ENCODE measurements at regions not wholly inside any gene's neighbourhood (a gene's known extent, or its start where the extent isn't known, plus 50 kb on each side); places are given as distances from the start of the nearest gene placed in this dataset.

DNA sequence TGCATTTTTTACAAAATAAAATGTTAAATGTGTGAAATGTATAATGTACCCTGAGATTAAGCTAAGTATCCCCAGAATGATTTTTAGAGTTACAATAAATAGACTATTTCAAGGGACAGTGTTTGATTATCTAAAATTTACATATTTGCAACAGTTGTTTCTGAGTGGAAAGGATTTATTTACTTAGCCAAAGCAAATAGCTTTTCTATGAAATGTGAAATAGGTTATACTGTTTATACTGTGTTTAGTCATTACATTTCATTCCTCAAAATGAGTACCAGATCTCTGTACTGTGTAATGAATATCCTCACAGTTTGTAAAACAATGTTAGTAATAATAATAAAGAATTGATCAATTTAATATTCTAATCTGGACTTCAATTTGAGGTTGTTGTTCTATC is 1019.0 kb downstream of the NR2F1-AS1 start:
- CTCF ChIA-PET, result interaction anchor here (1.6 kb wide), 1 partner anchor 44 kb away, joined by 4 read pairs; no protein-coding TSS in a partner anchor

More for the DNA sequence above, 1019.0 kb downstream of the NR2F1-AS1 start:
- H3K4me2 ChIP-seq (ENCODE audit: control insufficient read depth, insufficient read depth), result no peak overlapping the region
- TF ChIP-seq KLF5 (IDR thresholded peaks at IDR 0.05; ENCODE audit: partially characterized antibody), result no peak
- no peak for TF ChIP-seq CBFB (IDR thresholded peaks at IDR 0.05; ENCODE audit: low read depth)
- TF ChIP-seq, protein P1, sequence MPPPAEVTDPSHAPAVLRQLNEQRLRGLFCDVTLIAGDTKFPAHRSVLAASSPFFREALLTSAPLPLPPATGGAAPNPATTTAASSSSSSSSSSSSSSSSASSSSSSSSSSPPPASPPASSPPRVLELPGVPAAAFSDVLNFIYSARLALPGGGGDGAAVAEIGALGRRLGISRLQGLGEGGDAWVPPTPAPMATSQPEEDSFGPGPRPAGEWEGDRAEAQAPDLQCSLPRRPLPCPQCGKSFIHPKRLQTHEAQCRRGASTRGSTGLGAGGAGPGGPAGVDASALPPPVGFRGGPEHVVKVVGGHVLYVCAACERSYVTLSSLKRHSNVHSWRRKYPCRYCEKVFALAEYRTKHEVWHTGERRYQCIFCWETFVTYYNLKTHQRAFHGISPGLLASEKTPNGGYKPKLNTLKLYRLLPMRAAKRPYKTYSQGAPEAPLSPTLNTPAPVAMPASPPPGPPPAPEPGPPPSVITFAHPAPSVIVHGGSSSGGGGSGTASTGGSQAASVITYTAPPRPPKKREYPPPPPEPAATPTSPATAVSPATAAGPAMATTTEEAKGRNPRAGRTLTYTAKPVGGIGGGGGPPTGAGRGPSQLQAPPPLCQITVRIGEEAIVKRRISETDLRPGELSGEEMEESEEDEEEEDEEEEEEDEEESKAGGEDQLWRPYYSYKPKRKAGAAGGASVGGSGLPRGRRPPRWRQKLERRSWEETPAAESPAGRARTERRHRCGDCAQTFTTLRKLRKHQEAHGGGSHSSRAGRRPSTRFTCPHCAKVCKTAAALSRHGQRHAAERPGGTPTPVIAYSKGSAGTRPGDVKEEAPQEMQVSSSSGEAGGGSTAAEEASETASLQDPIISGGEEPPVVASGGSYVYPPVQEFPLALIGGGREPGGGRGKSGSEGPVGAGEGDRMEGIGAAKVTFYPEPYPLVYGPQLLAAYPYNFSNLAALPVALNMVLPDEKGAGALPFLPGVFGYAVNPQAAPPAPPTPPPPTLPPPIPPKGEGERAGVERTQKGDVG (CRISPR knock-in tag; IDR thresholded peaks at IDR 0.05), result no peak
- no peak for TF ChIP-seq TBL1XR1 (IDR thresholded peaks at IDR 0.05; ENCODE audit: low read depth, low read length)
- no peak for TF ChIP-seq BHLHE40 (IDR thresholded peaks at IDR 0.05; ENCODE audit: borderline replicate concordance in 1 of 2, low read depth in 2 of 2, low read length in 1 of 2)
- no peak for TF ChIP-seq MTA3 (IDR thresholded peaks at IDR 0.05; ENCODE audit: borderline replicate concordance, low read length)
- no peak for TF ChIP-seq EP300 (IDR thresholded peaks at IDR 0.05; ENCODE audit: borderline replicate concordance in 1 of 2, control insufficient read depth in 1 of 2, low read depth in 2 of 2, low read length in 2 of 2)
- TF ChIP-seq ZBED1 (IDR thresholded peaks at IDR 0.05; ENCODE audit: borderline replicate concordance), result no peak
- no peak for TF ChIP-seq NFYB (IDR thresholded peaks at IDR 0.05; ENCODE audit: insufficient read depth, low read depth, low read length)
- TF ChIP-seq POLR2AphosphoS5 (IDR thresholded peaks at IDR 0.05; ENCODE audit: low read length), result no peak
- ATAC-seq (no peak), FAIRE-seq (no peak), DNase-seq (ENCODE audit: low read depth, low spot score) (no peak)
- H3K27me3 ChIP-seq (replicated peaks in 1 of 2; ENCODE audit: control insufficient read depth in 2 of 2, insufficient read depth in 2 of 2, low read length in 1 of 2), result no peaks in the 10 kb centered on the region
- H3K27ac ChIP-seq (ENCODE audit: control insufficient read depth, insufficient read depth), result no peak overlapping the region
- no peak overlapping the region for H2AFZ ChIP-seq (ENCODE audit: control insufficient read depth, low read depth, low read length)
- H3K4me1 ChIP-seq (ENCODE audit: control insufficient read depth, insufficient read depth, low read length), result no peaks in the 10 kb centered on the region
- RAD21 ChIA-PET (ENCODE audit: unreplicated experiment), result no interaction called here
- no peaks in the 10 kb centered on the region for H3K79me2 ChIP-seq (ENCODE audit: control insufficient read depth, insufficient read depth, low read length)
- no peaks in the 10 kb centered on the region for H3K9me3 ChIP-seq (replicated peaks; ENCODE audit: control insufficient read depth, insufficient read depth, low read length)
- intact Hi-C loops (cut with micrococcal nuclease; ENCODE audit: unreplicated experiment), result no loop called here
- H3K36me3 ChIP-seq (ENCODE audit: control insufficient read depth in 2 of 2, insufficient read depth in 2 of 2, low read length in 1 of 2), result no peaks in the 10 kb centered on the region
- no peak overlapping the region for H3K9ac ChIP-seq (ENCODE audit: control insufficient read depth, insufficient read depth, low read length)
- POLR2A ChIA-PET, result no interaction called here
- in situ Hi-C loops (cut with MboI), result no loop called here
- no peaks in the 10 kb centered on the region for H4K20me1 ChIP-seq (ENCODE audit: control insufficient read depth, insufficient read depth)
- H3K4me3 ChIP-seq, result no peak overlapping the region
- no TSS peak for BruUV-seq (replicated peaks)
- SMC1A ChIA-PET (ENCODE audit: uncharacterized antibody, unreplicated experiment), result interaction anchor here (0.8 kb wide), 1 partner anchor 11 kb away, joined by 4 read pairs; no protein-coding TSS in a partner anchor

Data from GM12878 (cell line).